ENCODE measurements at regions not wholly inside any gene's neighbourhood (a gene's known extent, or its start where the extent isn't known, plus 50 kb on each side); places are given as distances from the start of the nearest gene placed in this dataset.

DNA sequence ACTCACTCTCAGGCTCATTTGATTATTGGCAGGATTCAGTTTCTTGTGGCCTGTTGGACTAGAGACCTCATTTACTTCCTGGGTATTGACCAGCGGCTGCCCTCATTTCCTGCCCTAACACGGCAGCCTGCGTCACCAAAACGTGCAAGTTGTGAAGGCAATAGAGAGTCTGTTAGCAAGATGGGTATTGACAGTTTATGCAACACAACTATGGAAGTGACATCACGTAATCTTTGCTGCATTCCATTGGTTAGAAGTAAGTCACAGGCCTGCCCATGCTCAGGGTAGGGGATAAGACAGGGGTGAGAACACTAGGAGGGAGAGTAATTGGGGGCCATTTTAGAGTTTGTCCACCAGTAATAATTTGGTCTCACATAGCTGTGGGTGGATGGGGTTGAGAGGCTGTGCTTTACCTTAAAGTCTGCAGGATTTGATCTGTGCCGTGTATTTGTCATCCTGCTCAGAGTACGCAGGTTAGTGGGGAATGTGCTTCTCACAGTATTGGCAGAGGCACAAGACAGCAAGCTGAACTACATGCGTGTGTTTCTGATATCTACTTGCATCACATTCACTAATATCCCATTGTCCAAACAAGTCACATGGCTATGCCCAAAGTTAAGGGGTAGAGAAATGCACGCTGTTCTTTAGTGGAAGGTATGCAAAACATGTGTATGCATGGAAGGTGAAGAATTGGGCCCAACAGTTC lies 83.3 kb downstream of the EDEM1 start:
- DNase-seq, result no peak

DNA sequence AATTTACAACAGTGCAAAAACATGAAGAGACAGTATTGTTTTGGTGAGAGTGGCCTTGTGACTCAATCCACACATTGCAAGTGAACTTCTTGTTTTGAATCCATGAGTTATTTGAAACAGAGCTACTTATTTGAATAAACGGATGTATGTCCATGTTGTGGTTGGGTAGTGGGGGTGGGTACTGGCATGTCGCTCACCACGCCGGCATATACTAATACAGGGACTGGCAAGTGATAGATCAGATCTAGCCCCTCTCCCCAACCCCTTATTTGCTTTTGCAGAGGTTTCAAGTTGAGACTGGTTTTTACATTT lies 83.8 kb downstream of the EDEM1 start:
- DNase-seq, result no peak

GRCh38 chr3:5272387-5272786 lies 84.9 kb downstream of the EDEM1 start:
- DNase-seq, result no peak

DNA sequence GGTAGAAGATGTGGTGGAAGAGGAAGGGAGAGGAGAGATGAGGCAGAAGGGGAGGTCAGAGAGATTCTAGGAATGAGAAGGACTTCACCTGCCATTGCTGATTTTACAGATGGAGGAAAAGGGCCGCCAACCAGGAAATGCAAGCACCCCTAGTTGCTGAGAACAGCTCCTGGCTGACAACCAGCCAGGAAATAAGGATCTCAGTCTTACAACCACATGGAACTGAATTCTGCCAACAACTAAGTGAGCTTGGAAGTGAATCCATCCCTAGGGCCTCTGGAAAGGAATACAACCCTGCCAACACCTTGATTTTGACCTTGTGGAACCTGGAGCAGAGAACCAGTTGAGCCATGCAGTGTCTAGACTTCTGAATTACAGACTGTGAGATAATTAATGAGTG lies 86.6 kb downstream of the EDEM1 start:
- DNase-seq, result no peak

DNA sequence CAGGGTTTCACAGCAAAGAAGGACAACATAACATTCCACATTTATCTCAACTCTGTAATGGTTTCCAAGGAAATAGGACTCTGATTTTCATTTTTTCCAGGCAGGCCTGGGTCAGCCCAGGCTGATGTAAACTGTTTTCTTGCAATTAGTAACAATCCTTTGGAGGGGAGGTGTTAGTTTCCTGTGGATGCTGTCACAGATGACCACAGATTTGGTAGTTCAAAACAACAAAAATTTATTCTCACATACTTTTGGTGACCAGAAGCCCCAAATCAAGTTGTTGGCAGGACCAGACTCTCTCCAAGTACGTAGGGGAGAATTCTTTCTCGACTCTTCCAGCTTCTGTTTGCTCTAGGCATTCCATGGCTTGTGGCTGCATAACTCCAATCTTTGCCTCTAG lies 88.0 kb downstream of the EDEM1 start:
- no peak for DNase-seq

DNA sequence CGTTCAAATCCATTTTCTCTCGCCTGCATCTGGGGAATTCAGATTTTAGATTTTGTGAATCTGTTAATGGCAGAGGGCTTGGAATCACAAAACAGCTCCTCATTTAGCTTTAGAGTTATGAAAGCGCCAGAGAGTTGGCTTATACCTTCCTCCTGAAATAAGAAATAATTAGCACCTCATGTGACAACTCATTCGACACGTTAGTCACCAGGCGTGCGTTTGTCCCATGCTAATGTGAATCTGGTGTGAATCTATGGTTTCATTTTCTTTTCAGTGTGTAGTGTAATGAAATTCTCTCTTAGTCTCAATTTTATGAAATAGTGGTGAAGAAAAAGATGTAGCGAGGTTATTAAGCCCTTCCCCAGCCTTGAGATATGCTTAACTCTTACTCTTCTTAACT lies 89.4 kb downstream of the EDEM1 start:
- no peak for DNase-seq

GRCh38 chr3:5277612-5278236 lies 90.2 kb downstream of the EDEM1 start:
- no peak for DNase-seq

DNA sequence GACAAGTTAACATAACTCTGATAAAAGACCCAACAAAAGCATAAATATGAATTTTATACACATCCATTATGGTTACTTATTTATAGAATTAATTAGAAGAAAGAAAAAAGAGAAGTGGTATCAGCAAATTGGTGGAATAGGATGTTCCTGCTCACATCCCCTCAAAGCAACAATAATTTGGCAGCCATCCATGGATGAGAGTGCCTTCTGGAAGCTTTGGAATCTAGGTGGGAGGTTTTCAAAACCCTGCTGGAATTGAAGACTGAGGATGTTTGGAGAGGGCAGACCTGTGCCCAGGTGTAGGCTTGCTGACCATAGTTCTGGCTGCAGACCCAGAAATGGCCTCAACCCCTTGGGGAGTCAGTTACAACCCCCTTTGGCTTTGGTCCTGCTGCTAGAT lies 91.2 kb downstream of the EDEM1 start:
- no peak for DNase-seq

DNA sequence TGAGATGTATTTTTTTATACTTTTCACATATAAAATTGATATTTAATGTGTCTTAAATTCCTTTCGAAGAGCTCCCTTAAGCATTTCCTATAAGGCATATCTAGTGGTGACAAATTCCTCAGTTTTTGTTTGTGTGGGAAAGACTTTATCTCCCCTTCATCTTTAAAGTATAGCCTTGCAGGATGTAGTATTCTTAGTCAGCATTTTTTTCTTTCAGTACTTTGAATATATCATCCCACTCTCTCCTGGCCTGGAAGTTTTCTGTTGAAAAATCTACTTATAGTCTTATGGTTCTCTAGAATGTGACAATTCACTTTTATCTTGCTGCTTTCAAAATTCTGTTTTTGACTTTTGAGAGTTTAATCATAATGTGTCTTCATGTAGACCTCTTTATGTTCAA lies 95.2 kb downstream of the EDEM1 start:
- no peak for DNase-seq

DNA sequence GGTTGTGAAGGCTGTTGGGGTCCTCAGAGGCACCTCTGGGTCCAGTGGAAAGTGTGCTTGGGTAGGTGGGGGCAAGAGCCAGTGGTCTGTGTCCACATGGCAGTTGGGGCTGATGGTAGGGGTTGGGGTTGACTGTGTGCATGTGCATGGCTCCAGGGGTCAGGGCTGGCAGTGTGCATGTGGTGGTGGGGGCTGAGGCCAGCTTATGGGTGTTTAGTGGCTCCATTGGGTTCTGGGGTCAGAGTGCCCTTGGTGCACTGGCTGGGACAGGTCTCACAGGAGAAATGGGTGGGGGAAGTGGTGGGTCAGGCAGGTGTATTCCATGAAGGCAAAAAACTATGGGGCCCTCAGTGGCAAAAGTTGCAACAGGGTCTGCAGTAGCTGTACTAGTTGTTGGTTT lies 97.9 kb downstream of the EDEM1 start:
- no peak for DNase-seq

DNA sequence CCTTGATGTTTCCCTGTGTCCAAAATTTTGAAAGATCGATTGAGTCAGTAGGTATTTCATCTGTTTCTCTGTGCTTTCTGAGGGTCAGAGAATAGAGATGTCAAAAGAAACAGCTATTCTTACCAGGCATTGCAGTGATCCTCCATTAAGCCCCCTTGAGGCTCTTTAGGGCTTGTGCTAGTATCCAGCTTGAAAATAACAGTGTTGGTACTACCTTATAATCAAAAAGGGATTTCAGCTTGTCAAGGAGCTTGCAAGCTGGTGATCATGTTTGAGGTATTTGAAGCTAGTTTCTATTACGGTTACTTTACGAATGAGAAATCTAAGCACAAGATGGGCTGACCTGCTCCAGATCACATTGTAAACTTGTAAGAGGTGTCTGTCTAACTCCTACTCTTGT lies 103.4 kb downstream of the EDEM1 start:
- DNase-seq, result no peak

DNA sequence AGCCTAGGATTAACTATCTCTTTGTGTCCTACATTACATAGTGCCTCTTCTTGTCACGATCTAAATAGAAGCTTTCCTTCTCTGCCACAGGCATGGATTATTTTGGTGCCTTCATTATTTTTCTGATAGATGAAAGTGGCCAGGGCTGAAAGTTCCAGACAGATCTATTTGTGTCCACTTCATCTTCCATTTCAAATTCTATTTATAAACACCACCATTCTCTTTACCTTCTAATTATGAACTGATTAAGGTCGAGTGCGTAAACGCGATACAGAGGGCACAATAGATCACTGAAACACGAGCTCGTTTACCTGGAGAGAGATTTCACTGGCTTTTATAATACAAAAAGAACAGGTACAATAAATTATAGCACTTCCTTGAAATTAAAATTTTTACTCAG lies 105.0 kb downstream of the EDEM1 start:
- DNase-seq, result no peak

DNA sequence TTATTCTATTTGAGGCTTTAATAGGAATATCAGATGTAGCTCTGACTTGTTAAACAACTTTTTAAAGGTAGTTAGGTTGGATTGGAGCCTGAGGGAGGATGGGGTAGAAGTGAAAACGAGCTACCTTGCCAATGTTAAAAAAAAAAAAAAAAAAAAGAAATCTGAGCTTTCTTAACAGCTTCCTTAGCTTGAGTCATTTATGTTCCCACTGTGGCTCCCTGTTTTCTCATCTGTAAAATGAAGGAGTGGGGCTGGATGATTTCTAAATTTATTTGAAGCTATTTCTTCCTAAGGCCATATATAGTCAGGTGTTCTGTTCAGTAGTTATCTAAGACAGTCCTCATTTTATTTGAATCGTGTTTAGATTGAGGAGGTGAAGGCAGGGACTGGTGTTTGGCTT lies 105.7 kb downstream of the EDEM1 start:
- DNase-seq, result no peak

DNA sequence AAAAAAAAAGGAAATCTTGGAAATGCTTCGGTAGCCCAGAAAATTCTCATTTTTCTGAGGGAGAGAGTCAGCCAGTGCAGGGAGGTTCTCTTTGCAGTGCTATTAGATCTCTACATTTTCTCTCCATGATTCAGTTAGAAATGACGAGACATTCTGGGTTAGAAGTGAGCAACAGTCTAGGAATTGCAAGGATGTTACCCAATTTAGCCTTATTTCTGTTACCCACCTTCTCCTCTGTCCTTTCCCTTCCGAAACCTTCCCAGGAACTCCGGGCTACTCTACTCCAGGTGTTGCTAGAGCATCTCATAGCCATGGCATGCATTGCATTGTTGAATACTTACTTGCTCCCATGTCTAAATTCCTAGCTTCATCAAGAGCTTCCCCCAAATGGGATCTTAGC lies 106.8 kb downstream of the EDEM1 start:
- DNase-seq, result no peak

GRCh38 chr3:5295191-5295690 lies 107.7 kb downstream of the EDEM1 start:
- no peak for DNase-seq

DNA sequence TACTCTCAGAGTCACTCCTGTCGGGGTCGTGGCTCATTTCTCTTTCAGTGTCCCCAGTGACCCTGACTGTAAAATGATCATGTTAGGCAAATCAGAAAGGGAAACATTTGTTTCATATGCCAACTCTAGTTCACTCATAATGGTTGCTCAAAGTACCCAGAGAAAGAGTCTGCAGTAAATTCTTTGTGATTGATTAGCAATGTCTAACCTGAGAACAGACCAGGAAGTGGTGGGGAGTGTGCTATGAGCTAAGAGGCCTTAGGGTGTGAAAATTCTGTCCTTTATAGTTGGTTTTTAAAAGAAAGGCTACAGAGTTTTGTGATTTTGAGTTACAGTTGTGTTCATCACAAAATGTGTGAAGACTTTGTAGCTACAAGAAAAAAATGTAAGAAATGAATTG lies 108.9 kb downstream of the EDEM1 start:
- DNase-seq, result no peak

DNA sequence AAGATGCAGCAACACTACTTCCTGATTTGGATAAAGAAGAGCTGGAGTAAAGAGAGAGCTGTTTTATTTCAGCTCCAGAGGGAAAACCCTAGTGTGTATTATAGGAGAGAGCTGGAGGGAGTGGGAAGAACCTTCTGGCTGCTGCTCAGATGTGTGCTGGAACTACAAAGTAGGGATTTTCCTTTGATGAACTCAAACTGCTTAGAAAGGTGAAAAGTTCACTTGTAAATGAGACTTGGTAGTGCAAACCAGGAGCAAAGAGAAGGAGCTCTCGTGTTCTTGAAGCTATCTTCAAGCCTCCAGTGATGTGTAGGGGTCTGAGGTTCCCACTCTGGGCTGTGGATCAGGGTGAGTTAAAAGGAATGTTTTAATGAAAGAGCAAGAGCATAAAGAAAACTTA lies 110.4 kb downstream of the EDEM1 start:
- DNase-seq, result no peak

DNA sequence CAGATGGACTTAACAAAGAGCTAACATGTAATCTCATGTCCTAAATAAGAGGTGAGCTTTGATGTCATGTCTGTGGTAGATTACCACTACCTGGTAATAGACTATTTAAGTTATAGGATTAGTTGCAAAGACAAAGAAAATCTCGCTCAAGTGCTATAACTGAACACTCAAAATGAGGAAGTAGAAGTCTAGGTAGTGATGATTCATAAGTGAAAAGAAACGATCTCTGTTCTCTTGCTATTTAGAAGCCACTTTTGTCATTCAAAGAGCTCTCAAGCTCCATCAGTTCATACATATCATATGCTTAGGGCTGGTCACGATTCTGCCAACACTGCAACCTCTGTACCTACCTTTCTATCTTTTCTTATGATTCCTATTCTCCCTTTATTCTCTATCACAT lies 110.9 kb downstream of the EDEM1 start:
- DNase-seq, result no peak

- DNase-seq, result no peak
Measured at GRCh38 chr3:5299161-5299560, 111.7 kb downstream of the EDEM1 start.

DNA sequence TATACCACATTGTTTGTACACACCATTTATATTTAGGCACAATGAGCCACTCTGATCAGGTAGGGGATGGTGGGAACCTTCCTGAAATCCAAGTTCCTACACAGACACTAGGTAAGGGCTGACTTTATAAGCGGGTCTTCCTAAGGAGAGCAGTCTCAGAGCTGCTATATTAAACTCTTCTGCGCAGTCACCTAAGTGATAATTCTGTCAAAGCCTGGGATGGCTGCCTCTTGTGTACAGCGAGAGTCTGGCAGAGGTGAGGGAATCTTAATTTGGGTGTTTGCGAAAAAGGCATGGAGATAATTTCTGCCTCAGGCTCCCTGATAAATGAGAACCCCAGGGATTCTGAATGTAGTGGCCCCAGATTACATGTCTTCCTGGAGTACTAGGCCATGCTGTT lies 113.1 kb downstream of the EDEM1 start:
- no peak for DNase-seq

- no peak for DNase-seq
Measured at GRCh38 chr3:5301651-5302297, 114.3 kb downstream of the EDEM1 start.

- DNase-seq, result no peak
Measured at GRCh38 chr3:5302661-5303060, 115.2 kb downstream of the EDEM1 start.

DNA sequence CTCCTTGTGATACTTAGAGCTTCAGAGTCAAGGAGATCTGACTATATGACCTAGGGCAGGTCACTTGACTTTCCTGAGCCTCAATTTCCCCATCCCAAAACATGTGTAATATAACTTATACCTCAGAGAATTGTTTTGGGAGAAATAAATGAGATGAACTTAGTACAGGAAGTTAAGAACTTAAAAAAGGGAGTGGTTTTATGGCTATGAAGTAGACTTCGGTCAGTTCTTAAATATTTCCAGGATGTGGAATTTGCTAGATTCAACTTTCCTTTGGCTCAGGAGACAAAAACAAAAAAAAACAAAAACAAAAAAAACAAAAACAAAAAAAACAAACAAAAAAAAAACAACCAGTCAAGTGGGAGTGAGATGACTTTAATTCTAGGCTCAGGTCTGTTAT lies 116.7 kb downstream of the EDEM1 start:
- DNase-seq, result no peak

DNA sequence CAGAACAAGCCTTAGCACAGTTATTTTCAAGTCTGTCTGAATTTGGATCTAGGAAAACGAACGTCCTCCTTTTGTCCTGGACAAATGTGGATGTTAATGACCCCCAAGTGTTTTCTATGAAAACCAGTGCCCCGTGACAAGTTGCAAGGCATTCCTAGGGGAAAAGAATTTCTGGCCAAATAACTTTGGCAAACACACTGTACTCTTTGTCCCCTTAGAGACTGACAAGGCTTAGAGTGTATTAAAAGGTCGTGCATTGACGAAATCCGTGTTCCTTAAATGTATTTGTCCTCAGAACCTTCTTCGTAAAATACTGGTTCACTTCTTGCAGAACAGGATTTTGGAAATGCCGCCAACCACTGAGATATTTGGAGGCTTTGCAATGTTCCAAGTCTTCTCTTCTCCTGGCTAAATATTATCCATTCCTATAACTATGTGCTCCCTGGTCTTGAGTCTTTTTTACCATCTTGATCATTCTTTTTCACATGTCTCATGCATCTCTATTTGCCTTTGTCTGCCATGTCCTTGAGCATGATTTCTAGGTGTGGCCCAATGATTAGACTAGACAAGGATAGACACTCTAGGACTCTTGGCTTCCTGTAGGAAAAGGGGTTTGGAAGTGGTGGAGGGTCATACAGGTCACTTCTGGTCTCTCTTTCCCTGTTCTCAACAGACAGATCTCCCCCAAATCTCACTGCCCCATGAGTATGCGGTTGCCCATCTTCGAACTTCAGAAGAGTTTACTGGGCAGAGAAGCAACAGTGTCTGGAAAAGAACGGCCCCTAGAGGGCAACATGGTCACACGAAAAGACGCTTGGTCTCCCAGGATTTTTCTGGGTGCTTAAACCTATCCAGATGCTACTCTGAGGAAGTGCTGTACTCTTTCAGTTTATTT lies 117.5 kb downstream of the EDEM1 start:
- peak; percentile 68 for DNase-seq

Measured in stimulated activated CD8-positive, alpha-beta memory T cell treated with anti-CD3 and anti-CD28 coated beads, Interleukin-4, amount 100 ng/mL, for 48 hours (primary cell).